ENCODE measurements at regions not wholly inside any gene's neighbourhood (a gene's known extent, or its start where the extent isn't known, plus 50 kb on each side); places are given as distances from the start of the nearest gene placed in this dataset.

GRCh38 chr11:130592056-130592455 is 143.6 kb downstream of the ADAMTS15 start:
- no peak overlapping the region for H3K4me3 Mint-ChIP-seq

GRCh38 chr11:130593064-130593463 is 144.6 kb downstream of the ADAMTS15 start:
- Mint-ChIP-seq H3K4me1 (peaks cover 4% of the 10 kb centered on the region), H3K36me3 (ENCODE audit: low read depth) (peaks cover 2% of the 10 kb centered on the region), H3K9me3 (peaks cover 4% of the 10 kb centered on the region), H3K4me3 (no peak overlapping the region), H3K27me3 (ENCODE audit: low read depth) (no peaks in the 10 kb centered on the region), H3K27ac (ENCODE audit: unreplicated experiment) (no peak overlapping the region)
- no peak for TF ChIP-seq CTCF (conservative IDR thresholded peaks at IDR 0.05)
- DNase-seq (ENCODE audit: low read depth, low spot score), result no peak

More at GRCh38 chr11:130592056-130592455, 143.6 kb downstream of the ADAMTS15 start:
- Mint-ChIP-seq H3K27ac (ENCODE audit: unreplicated experiment) (no peak overlapping the region), H3K27me3 (ENCODE audit: low read depth) (no peaks in the 10 kb centered on the region), H3K36me3 (ENCODE audit: low read depth) (peaks cover 2% of the 10 kb centered on the region), H3K9me3 (peaks cover 4% of the 10 kb centered on the region), H3K4me1 (peaks cover 4% of the 10 kb centered on the region)
- TF ChIP-seq CTCF (conservative IDR thresholded peaks at IDR 0.05), result no peak
- DNase-seq (ENCODE audit: low read depth, low spot score), result no peak

GRCh38 chr11:130598433-130598832 is 150.0 kb downstream of the ADAMTS15 start:
- Mint-ChIP-seq H3K36me3 (ENCODE audit: low read depth) (no peaks in the 10 kb centered on the region), H3K4me1 (peaks cover 25% of the 10 kb centered on the region), H3K9me3 (peaks cover 2% of the 10 kb centered on the region), H3K27ac (ENCODE audit: unreplicated experiment) (no peak overlapping the region), H3K27me3 (ENCODE audit: low read depth) (no peaks in the 10 kb centered on the region), H3K4me3 (no peak overlapping the region)
- DNase-seq (ENCODE audit: low read depth, low spot score), result no peak
- TF ChIP-seq CTCF (conservative IDR thresholded peaks at IDR 0.05), result no peak

- peaks cover 4% of the 10 kb centered on the region for H3K9me3 Mint-ChIP-seq
- H3K4me3 Mint-ChIP-seq, result no peak overlapping the region
- no peak for DNase-seq (ENCODE audit: low read depth, low spot score)
- no peak overlapping the region for H3K27ac Mint-ChIP-seq (ENCODE audit: unreplicated experiment)
- no peaks in the 10 kb centered on the region for H3K36me3 Mint-ChIP-seq (ENCODE audit: low read depth)
- no peak for TF ChIP-seq CTCF (conservative IDR thresholded peaks at IDR 0.05)
- H3K27me3 Mint-ChIP-seq (ENCODE audit: low read depth), result no peaks in the 10 kb centered on the region
- peaks cover 26% of the 10 kb centered on the region for H3K4me1 Mint-ChIP-seq
Observed at GRCh38 chr11:130599073-130599654, 150.7 kb downstream of the ADAMTS15 start.

GRCh38 chr11:130600139-130600538 is 151.7 kb downstream of the ADAMTS15 start:
- DNase-seq (ENCODE audit: low read depth, low spot score), result no peak
- peaks cover 26% of the 10 kb centered on the region for H3K4me1 Mint-ChIP-seq
- H3K27me3 Mint-ChIP-seq (ENCODE audit: low read depth), result no peaks in the 10 kb centered on the region
- H3K36me3 Mint-ChIP-seq (ENCODE audit: low read depth), result no peaks in the 10 kb centered on the region
- no peak for TF ChIP-seq CTCF (conservative IDR thresholded peaks at IDR 0.05)
- peaks cover 3% of the 10 kb centered on the region for H3K9me3 Mint-ChIP-seq
- H3K27ac Mint-ChIP-seq (ENCODE audit: unreplicated experiment), result no peak overlapping the region
- H3K4me3 Mint-ChIP-seq, result no peak overlapping the region
